Endothelial cell of umbilical vein (primary cell): ENCODE measurements at regions not wholly inside any gene's neighbourhood (a gene's known extent, or its start where the extent isn't known, plus 50 kb on each side); places are given as distances from the start of the nearest gene placed in this dataset.
A peak's percentile ranks its signal among the peaks of the same experiment; 100 is the strongest.

ENCODE experiments used
- BruUV-seq: library from RNA; stranded (reverse); fragments of 400-500 nt; replicated peaks from 2 replicates; lab custom pipeline; 2021; lab: Mats Ljungman, UMichigan
- CTCF ChIA-PET: fragments of 300-600, 350-600 bp; sonication (Branson Sonifier 250); formaldehyde crosslinking; loops from one replicate; lab custom pipeline; 2021; ENCODE audit warnings: antibody characterized with exemption, inconsistent platforms; lab: Charles Lee
- POLR2A ChIA-PET: fragments of 300-600, 350-600 bp; sonication (Branson Sonifier 250); formaldehyde crosslinking; loops from one replicate; lab custom pipeline; 2021; ENCODE audit warnings: antibody characterized with exemption, inconsistent platforms; lab: Charles Lee
- DNase-seq: peaks from one replicate; pipeline ENCODE4 v3.0.0-alpha.2; 2011; ENCODE audit warnings: low read depth, low spot score
- FAIRE-seq: peaks from 2 replicates; lab custom pipeline; 2011; peaks lifted over from hg19 to GRCh38; lab: Jason Lieb, UNC
- H2AFZ ChIP-seq: 2 replicates; pipeline ENCODE4 v1.6.0; 2012; ENCODE audit warnings: low read depth, low read length, control low read depth, inconsistent platforms
- H3K27ac ChIP-seq: 2 replicates; pipeline ENCODE4 v1.5.1; 2011; ENCODE audit warnings: low read depth, mild to moderate bottlenecking, control low read depth, low read length, moderate library complexity; ENCODE audit not compliant: insufficient read depth
- H3K27me3 ChIP-seq, 2 experiments: 2 replicates each; pipeline versions ENCODE4 v1.6.0 to v1.6.1; 2011; ENCODE audit warnings: low read length in 2 of 2, mixed read lengths in 1 of 2; ENCODE audit not compliant: control insufficient read depth in 2 of 2, insufficient read depth in 2 of 2
- H3K36me3 ChIP-seq, 2 experiments: 2 replicates in 1 of 2; 3 replicates in 1 of 2; pipeline ENCODE4 v1.5.1; 2011; ENCODE audit warnings: low read length in 2 of 2, mild to moderate bottlenecking in 1 of 2, moderate library complexity in 1 of 2; ENCODE audit not compliant: control insufficient read depth in 2 of 2, insufficient read depth in 2 of 2; ENCODE audit errors: extremely low read depth in 1 of 2
- H3K4me1 ChIP-seq: 3 replicates; pipeline ENCODE4 v1.5.1; 2011; ENCODE audit warnings: mild to moderate bottlenecking, low read length; ENCODE audit not compliant: control insufficient read depth, insufficient read depth; ENCODE audit errors: extremely low read depth
- H3K4me2 ChIP-seq: 2 replicates; pipeline ENCODE4 v1.6.1; 2011; ENCODE audit warnings: low read length, control low read depth, mixed read lengths; ENCODE audit not compliant: insufficient read depth
- H3K4me3 ChIP-seq, 3 experiments: fragments of 200-600 bp in 1 of 3; sonication (generic), shearing (Covaris generic) in 1 of 3; replicated peaks in 1 of 3; 2 replicates each; pipeline ENCODE4 v1.5.1; 2011 to 2016; ENCODE audit warnings: control low read depth in 3 of 3, low read length in 3 of 3, mild to moderate bottlenecking in 2 of 3, inconsistent platforms in 1 of 3, low read depth in 1 of 3, moderate library complexity in 1 of 3; ENCODE audit not compliant: insufficient read depth in 1 of 3
- H3K79me2 ChIP-seq: 2 replicates; pipeline ENCODE4 v1.6.0; 2012; ENCODE audit warnings: low read length, inconsistent platforms; ENCODE audit not compliant: control insufficient read depth, insufficient read depth
- H3K9ac ChIP-seq: replicated peaks from 2 replicates; pipeline ENCODE3; 2011; ENCODE audit warnings: low read length, control low read depth; ENCODE audit not compliant: insufficient read depth; ENCODE audit errors: extremely low read depth
- H3K9me1 ChIP-seq: replicated peaks from 3 replicates; pipeline ENCODE4 v1.6.0; 2011; ENCODE audit warnings: mild to moderate bottlenecking, low read length; ENCODE audit not compliant: control insufficient read depth, insufficient read depth; ENCODE audit errors: extremely low read depth
- H3K9me3 ChIP-seq: replicated peaks from 2 replicates; pipeline ENCODE4 v1.5.1; 2012; ENCODE audit warnings: low read length, inconsistent platforms; ENCODE audit not compliant: control insufficient read depth, insufficient read depth
- H4K20me1 ChIP-seq: replicated peaks from 2 replicates; pipeline ENCODE3; 2011; ENCODE audit warnings: mild to moderate bottlenecking, low read length; ENCODE audit not compliant: control insufficient read depth, insufficient read depth; ENCODE audit errors: extremely low read depth
- CTCF ChIP-seq, 2 donors: IDR thresholded peaks; 1 replicate in 1 of 2; 2 replicates in 1 of 2; pipeline ENCODE4 v1.5.1; 2011; ENCODE audit warnings: low read length in 2 of 2, mild to moderate bottlenecking in 2 of 2, moderate library complexity in 2 of 2, control low read depth in 1 of 2, inconsistent platforms in 1 of 2, low read depth in 1 of 2; ENCODE audit not compliant: insufficient read depth in 1 of 2; ENCODE audit errors: extremely low read depth in 1 of 2
- EZH2 ChIP-seq: IDR thresholded peaks from 2 replicates; pipeline ENCODE4 v1.6.1; 2012; ENCODE audit warnings: borderline replicate concordance, low read depth, mild to moderate bottlenecking, moderate library complexity, low read length, inconsistent platforms; ENCODE audit not compliant: severe bottlenecking
- FOS ChIP-seq: IDR thresholded peaks from 2 replicates; pipeline ENCODE4 v1.6.1; 2011; ENCODE audit warnings: mild to moderate bottlenecking, low read length, moderate library complexity, borderline replicate concordance; ENCODE audit not compliant: insufficient read depth
- GATA2 ChIP-seq: IDR thresholded peaks from 2 replicates; pipeline ENCODE4 v1.7.0; 2011; ENCODE audit warnings: low read depth, mild to moderate bottlenecking, moderate library complexity, mixed read lengths, low read length; ENCODE audit not compliant: insufficient read length, insufficient read depth
- JUN ChIP-seq: IDR thresholded peaks from 2 replicates; pipeline ENCODE4 v1.6.1; 2011; ENCODE audit warnings: borderline replicate concordance, low read depth; ENCODE audit not compliant: insufficient read length, insufficient read depth
- MAX ChIP-seq: IDR thresholded peaks from 2 replicates; pipeline ENCODE4 v1.6.1; 2011; ENCODE audit not compliant: insufficient read depth, insufficient read length
- MYC ChIP-seq: IDR thresholded peaks from one replicate; pipeline ENCODE4 v1.6.1; 2011; ENCODE audit warnings: mild to moderate bottlenecking, low read depth, low read length
- POLR2A ChIP-seq: IDR thresholded peaks from 2 replicates; pipeline ENCODE4 v1.6.1; 2012; ENCODE audit warnings: low read depth, mild to moderate bottlenecking, control low read depth, low read length
- POLR2AphosphoS5 ChIP-seq: IDR thresholded peaks from 2 replicates; pipeline ENCODE4 v1.6.1; 2012; ENCODE audit warnings: low read depth, mild to moderate bottlenecking, control low read depth, low read length, moderate library complexity; ENCODE audit not compliant: insufficient read depth
- dilution Hi-C: fragments of 300-500 bp; cut with MboI; formaldehyde crosslinking; loops from one replicate; pipeline ENCODE4 v1.15.0; 2019; ENCODE audit warnings: low sequenced_read_pairs; ENCODE audit not compliant: extremely low pct_ligation_motif_present
- intact Hi-C: fragments of 100-400 bp; cut with micrococcal nuclease; formaldehyde crosslinking; loops from one replicate; pipeline ENCODE4 v1.10.0; 2022

- H3K4me2 ChIP-seq: no peak overlapping the region
- H3K4me3 ChIP-seq: no peak overlapping the region
- H3K27ac ChIP-seq: no peak overlapping the region
- no peaks in the 10 kb centered on the region for H3K4me1 ChIP-seq
- no peaks in the 10 kb centered on the region for H4K20me1 ChIP-seq
- no peaks in the 10 kb centered on the region for H3K79me2 ChIP-seq
- ChIA-PET CTCF (no interaction called here), POLR2A (no interaction called here)
- H3K9me1 ChIP-seq: no peaks in the 10 kb centered on the region
- no peak overlapping the region for H3K9ac ChIP-seq
- no peak for TF ChIP-seq MAX
- TF ChIP-seq MYC: no peak
- TF ChIP-seq FOS: no peak
- no peak for TF ChIP-seq GATA2
- no peaks in the 10 kb centered on the region for H3K27me3 ChIP-seq
- dilution Hi-C loops (no loop called here), intact Hi-C loops (no loop called here)
- no TSS peak for BruUV-seq
- no peak overlapping the region for H2AFZ ChIP-seq
- DNase-seq (no peak), FAIRE-seq (peak; percentile 24)
- no peaks in the 10 kb centered on the region for H3K9me3 ChIP-seq
- no peaks in the 10 kb centered on the region for H3K36me3 ChIP-seq
Observed at GRCh38 chr5:39854771-39855410, 430.1 kb upstream of the DAB2 start.

- H3K4me3 ChIP-seq: no peak overlapping the region
- H3K27ac ChIP-seq: no peak overlapping the region
- H4K20me1 ChIP-seq: no peaks in the 10 kb centered on the region
- DNase-seq (no peak), FAIRE-seq (no peak)
- H2AFZ ChIP-seq: no peak overlapping the region
- BruUV-seq: no TSS peak
- no peak for TF ChIP-seq FOS
- TF ChIP-seq CTCF (IDR thresholded peaks at IDR 0.05; ENCODE audit: extremely low read depth in 1 of 2, insufficient read depth in 1 of 2, low read depth in 1 of 2, low read length in 2 of 2): no peak
- TF ChIP-seq POLR2AphosphoS5: no peak
- TF ChIP-seq JUN: no peak
- TF ChIP-seq GATA2: no peak
- TF ChIP-seq EZH2: no peak
- TF ChIP-seq POLR2A: no peak
- no peak overlapping the region for H3K4me2 ChIP-seq
- H3K9ac ChIP-seq: no peak overlapping the region
- no peaks in the 10 kb centered on the region for H3K79me2 ChIP-seq
- peaks cover 0 to 2% of the 10 kb centered on the region in 2 experiments for H3K27me3 ChIP-seq
- H3K9me1 ChIP-seq: no peaks in the 10 kb centered on the region
- POLR2A ChIA-PET: no interaction called here
- H3K4me1 ChIP-seq: no peaks in the 10 kb centered on the region
- intact Hi-C loops: no loop called here
- CTCF ChIA-PET: interaction anchor here (1.6 kb wide), 1 partner anchor 13 kb away, joined by 3 read pairs; no protein-coding TSS in a partner anchor
- H3K36me3 ChIP-seq: no peaks in the 10 kb centered on the region
- no peaks in the 10 kb centered on the region for H3K9me3 ChIP-seq
- dilution Hi-C loops: no loop called here
Observed at GRCh38 chr5:39850291-39850690, 425.5 kb upstream of the DAB2 start.
